Left ventricle myocardium superior (tissue), 1 donor: ENCODE measurements at regions not wholly inside any gene's neighbourhood (a gene's known extent, or its start where the extent isn't known, plus 50 kb on each side); places are given as distances from the start of the nearest gene placed in this dataset.

Experiments
- ATAC-seq: fragments of 200-7000 bp; cut with Tn5 transposase; one replicate; pipeline ENCODE4 v1.9.1; 2020; ENCODE audit warnings: mild to moderate bottlenecking, moderate library complexity
- DNase-seq: peaks from one replicate; pipeline ENCODE4 v3.0.0-alpha.2; 2020
- intact Hi-C: fragments of 100-400 bp; cut with micrococcal nuclease; formaldehyde crosslinking; loops from one replicate; pipeline ENCODE4 v1.11.0; 2022
- donor health status: DM: no; HTN: yes; CAD: no; lungs with severe emphysema.

- intact Hi-C loops: no loop called here
- DNase-seq: no peak
- ATAC-seq: no peak
Observed at GRCh38 chr18:42559069-42559690, 556.3 kb downstream of the RIT2 start.

DNA sequence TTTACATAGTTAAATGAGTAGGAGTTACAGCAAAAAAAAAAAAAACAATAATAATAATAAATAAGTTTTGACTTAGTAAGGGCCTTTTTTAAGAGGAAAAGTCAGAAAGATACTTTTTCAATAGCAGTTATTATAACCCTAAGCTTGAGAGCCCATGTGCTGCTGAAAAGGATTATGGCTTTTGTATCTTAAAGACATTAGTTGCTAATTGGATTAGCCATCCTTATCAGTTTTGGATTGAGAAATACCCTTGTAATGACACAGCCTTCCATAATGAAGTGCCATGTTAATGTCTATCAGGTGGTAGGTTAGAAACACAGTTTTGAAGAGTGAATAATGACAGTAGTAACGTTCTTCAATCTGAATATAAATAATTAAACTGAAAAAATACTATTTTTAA is 554.0 kb downstream of the RIT2 start:
- DNase-seq: no peak
- no peak for ATAC-seq
- intact Hi-C loops: no loop called here

DNA sequence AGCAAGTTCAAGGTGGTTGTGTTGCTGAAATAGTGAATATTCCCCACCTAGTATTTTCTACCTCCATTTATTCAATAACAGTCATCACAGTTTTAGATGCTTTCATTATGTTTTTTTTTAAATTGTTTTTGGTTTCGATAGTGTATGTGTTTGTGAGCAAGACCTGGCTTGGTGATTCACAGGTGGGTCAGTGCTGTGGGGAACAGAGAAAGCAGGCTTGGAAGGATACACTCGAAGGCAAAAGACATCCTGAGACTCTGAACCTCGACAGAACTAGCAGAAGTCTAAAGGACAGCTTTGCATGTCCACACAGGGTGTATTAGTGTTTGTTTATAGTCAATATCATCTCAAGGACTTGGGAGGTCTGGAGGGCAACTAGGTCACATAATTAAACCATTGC is 551.5 kb downstream of the RIT2 start:
- intact Hi-C loops: no loop called here
- no peak for ATAC-seq
- DNase-seq: no peak

- ATAC-seq: no peak
- intact Hi-C loops: no loop called here
Observed at GRCh38 chr18:42564761-42565160, 550.7 kb downstream of the RIT2 start.

DNA sequence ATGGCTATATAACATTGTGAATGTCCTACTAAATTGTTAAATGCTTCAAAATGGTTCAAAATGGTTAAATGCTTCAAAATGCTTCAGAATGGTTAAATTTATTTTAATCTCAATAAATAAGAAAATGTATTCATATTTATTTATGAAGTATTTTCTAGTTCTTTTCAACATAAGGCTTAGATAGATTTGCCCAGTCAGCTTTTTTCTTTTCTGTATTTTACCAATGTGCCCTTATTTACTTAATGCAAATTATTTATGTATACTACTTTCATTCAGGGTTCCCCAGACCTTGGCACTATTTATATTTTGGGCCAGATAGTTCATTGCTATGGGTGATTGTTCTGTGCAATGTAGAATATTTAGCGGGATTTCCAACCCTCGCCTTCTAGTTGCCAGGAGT is 546.7 kb downstream of the RIT2 start:
- DNase-seq (no peak), ATAC-seq (no peak)
- intact Hi-C loops: no loop called here

More at GRCh38 chr18:42564761-42565160, 550.7 kb downstream of the RIT2 start:
- no peak for DNase-seq

DNA sequence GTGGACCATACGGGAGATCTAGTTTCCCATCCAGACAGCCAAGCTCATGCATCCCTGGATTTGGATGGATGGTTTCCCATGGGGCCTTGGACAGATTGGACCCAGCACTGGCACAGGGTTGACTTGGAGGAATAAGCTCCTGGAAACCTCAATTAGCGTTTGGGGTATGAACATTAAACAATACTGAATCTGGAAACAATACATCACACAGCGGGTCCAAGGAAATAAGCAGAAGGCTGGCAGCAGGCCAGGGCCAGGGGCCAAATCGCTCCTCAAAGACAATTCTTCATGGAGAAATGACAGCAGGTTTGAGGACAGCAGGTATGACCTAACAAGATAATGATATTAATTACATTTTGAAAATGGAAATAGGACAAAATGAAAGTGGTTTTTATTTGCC is 540.6 kb downstream of the RIT2 start:
- intact Hi-C loops: no loop called here
- no peak for ATAC-seq
- DNase-seq: peak; percentile 30

DNA sequence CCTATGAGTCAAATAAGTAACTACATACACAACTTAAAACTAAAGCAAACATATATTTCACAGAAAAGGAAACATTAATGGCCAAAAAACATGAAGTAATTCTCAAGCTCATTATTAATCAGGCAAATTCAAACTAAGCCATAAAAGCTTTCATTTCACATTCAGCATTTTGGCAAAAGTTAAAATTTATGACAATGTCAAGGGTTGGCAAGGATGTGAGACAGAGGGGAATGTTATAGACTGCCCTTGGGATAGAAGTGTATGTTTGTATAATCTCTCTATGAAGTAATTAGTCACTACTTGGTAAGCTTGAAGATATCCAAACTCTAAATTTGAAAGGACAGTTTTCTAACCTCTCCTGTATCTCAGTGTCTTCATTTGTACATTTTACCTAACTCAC is 539.4 kb downstream of the RIT2 start:
- no peak for ATAC-seq
- intact Hi-C loops: no loop called here
- DNase-seq: no peak

DNA sequence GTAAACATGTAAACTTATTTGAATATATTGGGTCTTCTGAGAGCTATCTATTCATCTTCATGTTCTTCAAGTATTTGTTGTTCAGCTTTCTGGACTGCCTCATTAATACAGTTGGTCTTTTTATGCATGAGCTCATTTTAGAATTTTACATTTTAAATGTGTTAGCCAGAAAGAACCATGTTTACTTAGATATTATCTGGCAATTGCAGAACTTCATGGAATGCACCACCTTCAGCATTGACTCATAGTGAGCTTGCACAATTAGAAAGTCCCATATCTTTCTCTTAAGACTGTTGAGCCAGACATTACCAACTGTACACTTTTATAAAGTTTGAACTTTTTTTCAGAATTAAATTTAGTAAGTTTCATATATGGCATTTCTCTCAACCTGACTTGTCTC is 536.7 kb downstream of the RIT2 start:
- ATAC-seq (peak; percentile 27), DNase-seq (no peak)
- intact Hi-C loops: no loop called here

GRCh38 chr18:42582266-42582665 is 533.2 kb downstream of the RIT2 start:
- DNase-seq (no peak), ATAC-seq (no peak)
- intact Hi-C loops: no loop called here

DNA sequence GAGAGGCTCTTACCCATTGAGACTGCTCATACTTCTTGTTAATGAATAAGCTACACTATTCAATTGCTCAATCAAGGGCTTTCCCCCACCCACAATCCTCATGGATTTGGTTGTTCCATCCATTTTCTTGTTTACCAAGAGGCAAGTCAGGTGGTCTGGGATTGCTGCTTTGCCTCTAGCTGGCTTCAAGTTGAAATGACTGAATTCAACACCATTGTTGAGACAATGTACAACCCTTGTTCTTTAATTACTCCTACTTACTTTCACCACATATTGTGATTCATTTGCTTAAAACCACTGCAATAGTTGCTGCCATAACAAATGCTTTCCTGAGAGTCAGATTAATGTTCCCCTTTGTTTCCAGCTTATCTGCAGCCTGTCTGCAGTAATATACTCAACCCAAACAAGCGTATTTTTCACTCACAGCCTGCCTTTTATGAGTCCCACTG is 532.2 kb downstream of the RIT2 start:
- ATAC-seq: peak; percentile 54
- DNase-seq: no peak

GRCh38 chr18:42586601-42587000 is 528.9 kb downstream of the RIT2 start:
- no peak for DNase-seq
- no peak for ATAC-seq
- intact Hi-C loops: no loop called here

More for the DNA sequence above, 532.2 kb downstream of the RIT2 start:
- intact Hi-C loops: no loop called here

DNA sequence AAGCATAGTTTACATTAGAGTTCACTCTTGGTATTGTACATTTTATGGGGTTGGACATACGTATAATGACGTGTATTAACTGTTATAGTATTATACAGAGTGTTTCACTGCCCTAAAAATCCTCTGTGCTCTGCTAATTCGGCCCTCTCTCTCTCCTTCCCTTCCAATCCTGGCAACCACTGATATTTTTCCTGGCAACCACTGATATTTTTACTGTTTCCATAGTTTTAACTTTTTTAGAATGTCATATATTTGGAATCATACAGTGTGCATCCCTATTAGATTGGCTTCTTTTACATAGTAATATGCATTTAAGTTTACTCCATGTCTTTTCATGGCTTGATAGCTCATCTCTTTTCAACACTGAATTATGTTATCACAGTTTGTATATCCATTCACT is 526.7 kb downstream of the RIT2 start:
- DNase-seq (no peak), ATAC-seq (no peak)
- intact Hi-C loops: no loop called here

DNA sequence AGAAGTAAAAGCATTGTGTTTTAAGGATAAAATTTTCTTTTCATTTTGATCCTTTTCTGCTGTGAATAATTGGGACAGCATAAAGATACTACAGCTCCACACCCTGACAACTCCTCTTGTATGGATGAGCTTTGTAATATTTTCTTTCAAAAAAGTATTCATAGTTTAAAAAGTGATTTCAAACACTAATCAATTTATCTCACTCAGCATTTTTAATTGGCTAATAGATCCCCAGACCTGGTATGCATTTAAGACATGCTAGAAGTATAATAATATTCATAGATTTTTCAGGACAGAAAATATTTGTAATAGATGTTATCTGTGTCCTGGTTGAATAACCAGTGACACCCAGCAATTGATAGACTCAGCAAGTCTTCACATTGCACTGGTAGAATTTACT is 510.7 kb downstream of the RIT2 start:
- intact Hi-C loops: no loop called here
- no peak for ATAC-seq

GRCh38 chr18:42606886-42607495 is 508.5 kb downstream of the RIT2 start:
- intact Hi-C loops: no loop called here
- ATAC-seq (no peak), DNase-seq (no peak)

More for the DNA sequence above, 510.7 kb downstream of the RIT2 start:
- DNase-seq: no peak

GRCh38 chr18:42611134-42611533 is 504.4 kb downstream of the RIT2 start:
- intact Hi-C loops: no loop called here
- no peak for ATAC-seq
- DNase-seq: no peak

DNA sequence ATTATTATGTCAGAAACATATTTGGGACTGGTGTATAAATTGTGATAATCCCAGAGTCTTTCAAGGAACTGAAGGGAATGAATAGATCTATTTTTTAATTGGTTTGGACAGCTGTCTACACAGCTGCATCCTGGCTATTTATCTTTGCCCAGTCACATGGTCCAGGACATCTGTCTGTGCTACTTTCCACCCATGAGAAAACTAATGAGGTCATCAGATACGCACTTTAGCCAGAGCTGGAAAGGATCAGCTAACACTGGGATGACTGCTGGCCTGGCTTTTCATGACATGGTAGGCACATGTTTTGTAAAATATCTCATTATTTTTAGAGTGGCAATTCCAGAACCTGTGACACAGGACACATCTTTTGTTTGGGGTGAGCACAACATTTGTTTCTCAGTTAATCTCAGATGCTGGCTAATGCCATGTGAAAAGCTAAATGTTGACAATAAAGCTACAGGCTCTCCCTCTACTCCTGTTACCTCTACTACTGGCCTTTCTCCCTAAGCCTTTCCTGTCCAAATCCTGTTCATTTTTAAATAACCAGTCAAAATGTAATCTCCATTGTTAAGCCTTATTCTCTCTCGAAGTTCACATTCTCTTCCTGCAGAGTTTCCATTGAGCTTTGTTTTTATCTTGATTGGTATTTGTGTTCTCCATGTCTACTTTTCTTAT is 500.7 kb downstream of the RIT2 start:
- intact Hi-C loops: no loop called here
- DNase-seq (peak; percentile 30), ATAC-seq (peak; percentile 100)

GRCh38 chr18:42617221-42617620 is 498.3 kb downstream of the RIT2 start:
- DNase-seq (no peak), ATAC-seq (no peak)
- intact Hi-C loops: no loop called here

DNA sequence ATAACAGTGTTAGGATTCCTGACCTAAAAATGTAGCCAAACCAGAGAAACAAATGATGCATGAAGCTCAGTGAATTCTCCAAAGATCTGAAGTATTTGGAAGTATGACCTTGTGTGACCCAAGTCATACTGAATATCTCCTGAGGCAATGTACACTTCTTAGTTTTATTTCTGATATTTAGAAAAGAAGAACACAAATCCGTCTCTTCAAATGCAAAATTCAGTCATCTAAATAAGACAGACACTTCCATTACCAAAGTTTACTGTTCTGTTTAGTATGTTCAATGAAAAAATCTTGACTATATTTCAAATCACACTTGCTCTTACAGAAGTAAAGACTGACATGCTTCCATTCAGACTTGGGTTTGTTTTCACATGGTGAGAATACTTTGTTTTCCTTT is 495.7 kb downstream of the RIT2 start:
- intact Hi-C loops: no loop called here
- DNase-seq (no peak), ATAC-seq (no peak)

DNA sequence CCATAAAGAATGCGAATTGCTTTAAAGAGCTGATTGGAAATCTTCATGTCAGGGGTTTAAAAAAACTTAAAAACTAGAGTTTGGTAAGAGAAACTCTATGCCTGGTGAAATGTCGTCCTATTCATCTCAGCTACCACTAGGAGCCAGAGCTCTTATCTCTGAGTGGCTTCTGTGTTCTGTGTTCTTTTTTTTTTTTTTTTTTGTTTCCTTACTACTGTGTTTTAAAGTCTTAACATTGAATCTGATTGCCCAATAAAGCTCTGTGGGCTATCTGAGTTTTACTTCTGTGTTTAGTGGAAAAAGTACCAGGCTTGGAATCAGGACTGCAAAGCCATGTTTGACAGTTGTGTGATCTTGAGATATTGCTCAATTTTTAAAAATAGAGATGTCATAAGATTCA is 494.8 kb downstream of the RIT2 start:
- DNase-seq: no peak
- intact Hi-C loops: no loop called here
- ATAC-seq: no peak

DNA sequence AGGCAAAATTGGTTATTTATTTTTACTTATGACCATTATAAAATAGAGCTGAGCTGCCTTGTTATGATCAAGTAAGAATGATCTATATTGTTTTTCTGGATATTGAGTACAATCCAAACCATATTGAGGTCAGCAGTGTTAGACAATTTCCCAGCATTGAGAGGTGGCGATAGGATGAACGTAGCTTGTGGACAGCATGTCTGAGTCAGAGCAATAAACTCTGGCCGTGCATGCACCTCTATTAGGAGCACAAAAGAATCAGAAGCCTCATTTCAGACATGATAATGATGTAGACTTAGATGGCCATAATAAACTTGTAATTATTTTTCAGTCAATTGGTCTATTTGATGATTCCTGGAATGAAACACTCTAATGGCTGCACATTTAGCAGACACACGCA is 491.6 kb downstream of the RIT2 start:
- intact Hi-C loops: no loop called here
- no peak for DNase-seq

DNA sequence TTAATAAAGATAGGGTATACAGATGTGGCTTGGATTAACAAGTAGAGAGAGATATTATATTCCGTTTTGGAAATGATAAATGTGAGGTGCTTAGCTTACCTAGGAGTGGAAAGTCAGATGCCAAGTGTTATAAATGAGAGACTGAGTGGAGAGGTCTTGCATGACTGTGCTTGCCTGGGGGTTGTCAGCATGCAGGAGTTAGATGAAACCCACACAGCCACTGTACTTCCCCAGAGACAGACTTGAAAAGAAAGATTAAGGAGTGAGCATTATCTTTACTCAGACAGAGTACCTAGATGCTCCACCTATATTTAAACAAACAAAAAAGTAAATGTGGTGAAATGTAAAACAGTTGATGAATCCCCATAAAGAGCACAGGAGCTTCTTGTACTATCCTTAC is 482.7 kb downstream of the RIT2 start:
- no peak for ATAC-seq
- no peak for DNase-seq
- intact Hi-C loops: no loop called here

More for the DNA sequence above, 491.6 kb downstream of the RIT2 start:
- ATAC-seq: no peak
